Natural killer cell (primary cell): ENCODE measurements at regions not wholly inside any gene's neighbourhood (a gene's known extent, or its start where the extent isn't known, plus 50 kb on each side); places are given as distances from the start of the nearest gene placed in this dataset.

Source experiments
- ATAC-seq, 3 donors: fragments of 150-1000 bp in 2 of 3; fragments of 200-7000 bp in 1 of 3; cut with Tn5 transposase; 1 replicate in 1 of 3; 2 replicates in 2 of 3; pipeline ENCODE4 v1.10.0; 2021; ENCODE audit warnings: mild to moderate bottlenecking in 2 of 3, moderate library complexity in 2 of 3
- DNase-seq, 2 donors: peaks; one replicate each; pipeline versions ENCODE4 v3.0.0 to v3.0.0-alpha.2; 2013 to 2021; ENCODE audit warnings: mixed read lengths in 1 of 2
- H3K27ac ChIP-seq: one replicate; pipeline ENCODE4 v1.5.1; 2013; ENCODE audit warnings: mild to moderate bottlenecking, low read length
- H3K27me3 ChIP-seq: one replicate; pipeline ENCODE4 v1.6.1; 2013; ENCODE audit warnings: low read length; ENCODE audit not compliant: control insufficient read depth, insufficient read depth
- H3K36me3 ChIP-seq: one replicate; pipeline ENCODE4 v1.6.1; 2013; ENCODE audit warnings: low read length; ENCODE audit not compliant: control insufficient read depth, insufficient read depth
- H3K4me1 ChIP-seq: one replicate; pipeline ENCODE4 v1.6.1; 2013; ENCODE audit warnings: low read length; ENCODE audit not compliant: control insufficient read depth, insufficient read depth
- H3K4me3 ChIP-seq: one replicate; pipeline ENCODE4 v1.5.1; 2013; ENCODE audit warnings: low read length
- H3K9me3 ChIP-seq: one replicate; pipeline ENCODE4 v1.6.1; 2013; ENCODE audit warnings: low read length; ENCODE audit not compliant: control insufficient read depth, insufficient read depth
- H3K27ac Mint-ChIP-seq, 2 donors: one replicate each; pipeline ENCODE4 v1.8.0; 2022; ENCODE audit warnings: mild to moderate bottlenecking in 2 of 2, mixed read lengths in 2 of 2, moderate library complexity in 1 of 2
- H3K27me3 Mint-ChIP-seq, 2 donors: one replicate each; pipeline ENCODE4 v1.8.0; 2022; ENCODE audit warnings: low read depth in 2 of 2, mixed read lengths in 2 of 2
- H3K36me3 Mint-ChIP-seq: one replicate; pipeline ENCODE4 v1.8.0; 2022; ENCODE audit warnings: mixed read lengths
- H3K4me1 Mint-ChIP-seq, 2 donors: one replicate each; pipeline ENCODE4 v1.8.0; 2022; ENCODE audit warnings: mixed read lengths in 2 of 2
- H3K4me3 Mint-ChIP-seq: one replicate; pipeline ENCODE4 v1.8.0; 2022; ENCODE audit warnings: mild to moderate bottlenecking, moderate library complexity, mixed read lengths
- H3K9me3 Mint-ChIP-seq, 2 donors: one replicate each; pipeline ENCODE4 v1.8.0; 2022; ENCODE audit warnings: mixed read lengths in 2 of 2
- CTCF ChIP-seq: fragments of 200-600 bp; IDR thresholded peaks from one replicate; pipeline ENCODE4 v1.8.0; 2022; ENCODE audit warnings: antibody characterized with exemption
- WGBS: methylation state at CpG from one replicate; pipeline ENCODE4 v1.1.7; 2013; ENCODE audit warnings: missing lambda C conversion rate; ENCODE audit not compliant: insufficient coverage; 5-methylcytosine and 5-hydroxymethylcytosine counted together
- intact Hi-C: fragments of 100-400 bp; cut with micrococcal nuclease; formaldehyde crosslinking; loops from one replicate; pipeline ENCODE4 v1.14.2; 2022

GRCh38 chr21:27691006-27691405 lies 724.1 kb upstream of the ADAMTS5 start:
- Histone ChIP-seq H3K9me3 (no peaks in the 10 kb centered on the region), H3K36me3 (no peaks in the 10 kb centered on the region), H3K27me3 (no peaks in the 10 kb centered on the region), H3K4me1 (no peaks in the 10 kb centered on the region), H3K4me3 (no peak overlapping the region), H3K27ac (no peak overlapping the region)
- no peak for TF ChIP-seq CTCF
- Mint-ChIP-seq H3K36me3 (no peaks in the 10 kb centered on the region), H3K4me3 (no peak overlapping the region), H3K4me1 (no peaks in the 10 kb centered on the region), H3K9me3 (peaks cover 4 to 5% of the 10 kb centered on the region in 2 donors), H3K27me3 (peaks cover 0 to 12% of the 10 kb centered on the region in 2 donors), H3K27ac (no peak overlapping the region)
- ATAC-seq (no peak), DNase-seq (no peak)
- intact Hi-C loops, result no loop called here
- 45% methylated on average over 1 of the region's 1 CpG for WGBS

GRCh38 chr21:27690426-27690825 lies 723.5 kb upstream of the ADAMTS5 start:
- 73% methylated on average over 4 of the region's 4 CpGs for WGBS
- Mint-ChIP-seq H3K27me3 (peaks cover 0 to 10% of the 10 kb centered on the region in 2 donors), H3K4me1 (no peaks in the 10 kb centered on the region), H3K4me3 (no peak overlapping the region), H3K9me3 (peaks cover 4 to 5% of the 10 kb centered on the region in 2 donors), H3K36me3 (no peaks in the 10 kb centered on the region), H3K27ac (no peak overlapping the region)
- no peaks in the 10 kb centered on the region for H3K4me1 ChIP-seq
- no peaks in the 10 kb centered on the region for H3K36me3 ChIP-seq
- H3K27me3 ChIP-seq, result no peaks in the 10 kb centered on the region
- intact Hi-C loops, result no loop called here
- no peak overlapping the region for H3K4me3 ChIP-seq
- no peak for ATAC-seq
- H3K9me3 ChIP-seq, result no peaks in the 10 kb centered on the region
- TF ChIP-seq CTCF, result no peak
- no peak overlapping the region for H3K27ac ChIP-seq
- DNase-seq, result no peak

- Histone ChIP-seq H3K9me3 (no peaks in the 10 kb centered on the region), H3K27ac (no peak overlapping the region), H3K36me3 (no peaks in the 10 kb centered on the region), H3K27me3 (no peaks in the 10 kb centered on the region), H3K4me3 (no peak overlapping the region), H3K4me1 (no peaks in the 10 kb centered on the region)
- intact Hi-C loops, result no loop called here
- no peak for TF ChIP-seq CTCF
- no peak overlapping the region for H3K4me3 Mint-ChIP-seq
- peaks cover 4 to 5% of the 10 kb centered on the region in 2 donors for H3K9me3 Mint-ChIP-seq
- H3K36me3 Mint-ChIP-seq, result no peaks in the 10 kb centered on the region
- H3K27ac Mint-ChIP-seq, result no peak overlapping the region
- ATAC-seq, result no peak
- H3K4me1 Mint-ChIP-seq, result no peaks in the 10 kb centered on the region
- H3K27me3 Mint-ChIP-seq, result peaks cover 0 to 5% of the 10 kb centered on the region in 2 donors
- DNase-seq, result no peak
These were observed 721.9 kb upstream of the ADAMTS5 start for GRCh38 chr21:27688773-27689172.

GRCh38 chr21:27683292-27683691 lies 716.4 kb upstream of the ADAMTS5 start:
- Histone ChIP-seq H3K27ac (no peak overlapping the region), H3K4me3 (no peak overlapping the region), H3K4me1 (no peaks in the 10 kb centered on the region), H3K9me3 (no peaks in the 10 kb centered on the region), H3K27me3 (no peaks in the 10 kb centered on the region), H3K36me3 (no peaks in the 10 kb centered on the region)
- WGBS, result 83% methylated on average over 1 of the region's 2 CpGs
- no peak for TF ChIP-seq CTCF
- no peak for ATAC-seq
- intact Hi-C loops, result no loop called here
- no peak for DNase-seq
- Mint-ChIP-seq H3K9me3 (peaks cover 1 to 5% of the 10 kb centered on the region in 2 donors), H3K4me3 (no peak overlapping the region), H3K27me3 (no peaks in the 10 kb centered on the region), H3K36me3 (no peaks in the 10 kb centered on the region), H3K4me1 (no peaks in the 10 kb centered on the region), H3K27ac (no peak overlapping the region)
